Glomerular endothelial cell (primary cell): ENCODE measurements at regions not wholly inside any gene's neighbourhood (a gene's known extent, or its start where the extent isn't known, plus 50 kb on each side); places are given as distances from the start of the nearest gene placed in this dataset.

Source experiments
- DNase-seq: peaks from one replicate; pipeline ENCODE4 v3.0.0-alpha.2; 2011; ENCODE audit warnings: low read depth, low spot score; ENCODE audit errors: extremely low read depth

- no peak for DNase-seq
These were observed 182.6 kb upstream of the THSD7B start for GRCh38 chr2:136582628-136583205.

- DNase-seq: no peak
These were observed 193.0 kb upstream of the THSD7B start for GRCh38 chr2:136572335-136572734.

DNA sequence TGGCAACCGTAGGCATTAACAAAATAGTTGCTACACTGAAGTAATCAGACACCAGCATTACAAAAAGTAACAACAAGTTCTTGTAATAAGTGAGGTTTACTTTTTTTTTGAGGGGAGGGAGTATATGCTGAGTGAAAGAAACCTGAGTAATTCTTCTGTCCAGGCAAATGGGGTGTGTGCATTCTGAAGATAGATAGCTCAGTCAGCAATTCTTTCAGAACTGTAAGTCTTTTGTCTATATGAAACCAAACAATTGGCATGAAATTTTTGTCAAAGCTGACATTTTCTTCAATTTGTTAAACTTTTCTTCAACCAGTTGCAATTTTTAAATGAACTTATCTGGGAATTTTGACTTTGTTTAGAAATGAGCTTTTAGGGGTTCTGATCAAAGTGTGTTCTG is 208.1 kb upstream of the THSD7B start:
- DNase-seq: no peak

GRCh38 chr2:136550181-136550580 is 215.2 kb upstream of the THSD7B start:
- no peak for DNase-seq

GRCh38 chr2:136539355-136539754 is 226.0 kb upstream of the THSD7B start:
- DNase-seq: no peak

- DNase-seq: no peak
These were observed 226.9 kb upstream of the THSD7B start for GRCh38 chr2:136538489-136538888.

DNA sequence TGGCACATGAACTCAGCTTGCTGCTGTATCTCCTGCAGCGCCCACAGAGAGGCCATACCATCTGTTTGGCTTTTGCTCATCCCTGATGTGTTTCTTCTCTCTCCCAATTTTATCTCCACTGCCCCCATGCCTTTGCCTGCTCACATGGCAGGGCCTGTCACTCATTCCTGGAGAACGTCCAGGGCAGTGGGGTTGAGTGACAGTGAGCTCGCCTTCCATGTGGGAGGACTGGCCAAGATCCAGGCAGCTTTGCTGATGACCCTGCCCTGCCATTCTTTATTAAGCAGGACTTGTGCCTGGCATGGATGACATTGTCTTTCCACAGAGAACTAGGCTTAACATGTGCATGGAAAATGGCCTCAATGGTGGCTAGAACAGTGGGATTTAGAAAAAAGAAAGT is 230.5 kb upstream of the THSD7B start:
- no peak for DNase-seq

- no peak for DNase-seq
These were observed 233.2 kb upstream of the THSD7B start for GRCh38 chr2:136532171-136532570.

- no peak for DNase-seq
These were observed 233.6 kb upstream of the THSD7B start for GRCh38 chr2:136531731-136532130.

GRCh38 chr2:136530146-136530545 is 235.2 kb upstream of the THSD7B start:
- DNase-seq: no peak

DNA sequence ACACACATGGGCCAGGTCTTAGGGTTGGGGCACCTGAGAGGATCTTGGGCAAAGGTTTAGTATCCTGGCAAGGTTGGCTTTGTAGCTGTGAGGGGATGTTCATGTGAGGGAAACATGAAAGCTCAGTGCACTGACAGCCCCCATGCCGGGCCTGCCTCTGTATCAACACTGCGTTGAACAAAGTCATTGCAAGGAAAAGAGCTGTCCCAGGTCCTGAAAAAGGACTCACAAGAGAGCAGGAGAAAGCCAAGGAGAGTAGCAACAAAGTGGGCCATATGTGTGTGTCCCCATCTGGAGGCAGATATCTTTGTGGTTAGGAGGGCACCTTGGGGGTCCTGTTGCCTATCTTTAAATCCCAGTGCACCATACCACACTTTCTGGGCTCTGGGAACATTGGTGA is 237.8 kb upstream of the THSD7B start:
- DNase-seq: no peak

- DNase-seq: no peak
These were observed 242.6 kb upstream of the THSD7B start for GRCh38 chr2:136522724-136523123.

- DNase-seq: no peak
These were observed 247.6 kb upstream of the THSD7B start for GRCh38 chr2:136517716-136518115.

DNA sequence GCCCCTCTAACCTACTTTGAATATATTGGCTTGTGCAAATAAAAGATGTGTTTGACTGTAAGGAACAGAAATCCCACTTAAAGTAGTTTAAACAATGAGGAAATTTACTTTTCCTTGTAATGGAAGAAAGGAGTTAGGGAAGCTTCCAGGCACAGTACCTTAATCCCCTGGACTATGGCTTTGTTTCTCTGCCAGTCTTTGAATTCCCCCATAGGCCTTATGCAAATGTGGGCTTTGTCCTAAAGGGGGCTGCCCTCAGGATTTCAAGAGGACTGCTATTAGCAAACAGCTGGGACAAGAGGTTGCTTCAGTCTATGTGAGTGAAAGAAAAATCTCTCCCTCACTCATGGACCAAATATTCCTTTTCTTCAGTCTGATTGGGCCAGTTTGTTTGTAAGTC is 255.1 kb upstream of the THSD7B start:
- no peak for DNase-seq

DNA sequence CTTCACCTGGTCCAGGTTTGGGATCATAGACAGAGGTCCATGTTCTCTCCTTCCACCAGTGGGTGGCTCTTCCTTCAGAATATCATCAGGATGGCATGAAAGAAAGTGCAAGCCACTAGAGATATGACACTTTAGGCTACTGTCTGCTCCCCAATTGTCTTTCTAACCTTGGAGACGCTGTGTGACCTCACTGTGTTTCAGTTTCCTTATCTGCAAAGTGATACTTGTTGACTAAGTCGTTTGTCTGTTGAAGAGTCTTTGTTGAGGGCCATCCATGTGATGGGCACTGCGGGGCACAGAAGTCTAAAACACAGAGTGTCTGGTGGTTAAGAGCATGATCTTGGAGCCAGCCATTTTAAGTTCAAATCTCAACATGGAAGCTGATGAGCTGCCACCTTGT is 259.9 kb upstream of the THSD7B start:
- DNase-seq: no peak

- no peak for DNase-seq
These were observed 262.7 kb upstream of the THSD7B start for GRCh38 chr2:136502660-136503059.

GRCh38 chr2:136497709-136498108 is 267.6 kb upstream of the THSD7B start:
- DNase-seq: no peak

GRCh38 chr2:136496966-136497365 is 268.4 kb upstream of the THSD7B start:
- DNase-seq: no peak

GRCh38 chr2:136495636-136496035 is 269.7 kb upstream of the THSD7B start:
- DNase-seq: no peak

- no peak for DNase-seq
These were observed 272.4 kb upstream of the THSD7B start for GRCh38 chr2:136492901-136493300.

- DNase-seq: no peak
These were observed 275.2 kb upstream of the THSD7B start for GRCh38 chr2:136490100-136490499.

DNA sequence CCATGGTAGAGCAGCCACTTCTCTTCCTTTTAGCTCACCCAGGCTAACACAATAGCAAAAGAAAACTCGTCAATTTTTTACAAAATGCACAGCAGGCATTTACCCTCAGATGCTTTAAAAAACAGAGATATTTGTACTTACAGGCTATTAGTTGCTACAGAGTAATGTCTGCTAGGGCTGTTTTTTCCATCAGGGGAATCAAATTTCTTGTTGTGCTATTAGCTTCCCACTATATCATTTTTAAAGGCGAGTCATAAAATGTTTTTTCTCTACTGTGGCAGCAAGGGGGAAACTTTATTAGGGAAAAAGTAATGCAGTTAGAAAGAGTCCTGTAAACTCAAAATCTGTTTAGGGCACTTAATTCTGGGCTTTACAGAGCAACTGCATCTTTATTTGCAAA is 277.9 kb upstream of the THSD7B start:
- DNase-seq: no peak

GRCh38 chr2:136486115-136486514 is 279.2 kb upstream of the THSD7B start:
- no peak for DNase-seq
